ENCODE measurements at regions not wholly inside any gene's neighbourhood (a gene's known extent, or its start where the extent isn't known, plus 50 kb on each side); places are given as distances from the start of the nearest gene placed in this dataset.
A peak's percentile ranks its signal among the peaks of the same experiment; 100 is the strongest.
"Not testable (repeated sequence)": the region's sequence is repeated elsewhere in the genome, so short reads cannot be mapped to it uniquely, and the experiment has no call there.

DNA sequence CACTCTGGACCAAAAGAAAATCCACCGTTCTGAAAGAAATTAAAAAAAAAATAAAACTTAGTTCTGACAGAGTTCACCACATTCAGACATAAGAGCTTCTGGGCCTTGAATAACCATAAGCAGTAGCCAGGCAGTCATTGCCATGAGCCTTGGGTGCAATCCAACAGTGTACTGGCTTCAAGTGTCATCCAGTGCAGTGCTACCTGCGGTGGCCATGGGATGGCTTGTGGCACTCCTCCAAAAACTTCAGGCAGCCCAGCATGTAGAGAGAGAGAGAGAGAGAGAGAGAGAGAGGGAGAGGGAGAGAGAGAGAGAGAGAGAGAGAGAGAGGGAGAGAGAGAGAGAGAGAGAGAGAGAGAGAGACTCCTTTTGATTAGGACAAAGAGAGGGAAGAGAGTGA is 208.5 kb downstream of the SPIN4 start:
- H3K36me3 ChIP-seq, H3K9me3 ChIP-seq, H3K27me3 ChIP-seq, H3K4me3 ChIP-seq, H3K4me1 ChIP-seq, DNase-seq, H3K27ac ChIP-seq: not testable (repeated sequence)

DNA sequence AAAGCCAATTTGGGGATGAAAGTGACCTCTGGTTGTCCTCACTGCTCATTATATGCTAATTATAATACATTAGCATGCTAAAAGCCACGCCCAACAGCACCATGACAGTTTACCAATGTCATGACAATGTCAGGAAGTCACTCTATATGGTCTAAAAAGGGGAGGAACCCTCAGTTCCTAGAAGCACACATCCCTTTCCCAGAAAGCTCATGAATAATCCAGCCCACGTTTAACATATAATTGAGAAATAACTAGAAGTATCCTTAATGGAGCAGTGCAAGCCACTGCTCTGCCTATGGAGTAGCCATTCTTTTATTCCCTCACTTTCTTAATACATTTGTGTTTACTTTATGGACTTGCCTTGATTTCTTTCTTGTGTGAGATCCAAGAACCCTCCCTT is 215.3 kb downstream of the SPIN4 start:
- not testable (repeated sequence) for DNase-seq, H3K4me3 ChIP-seq, H3K27ac ChIP-seq, H3K36me3 ChIP-seq, H3K9me3 ChIP-seq, H3K27me3 ChIP-seq, H3K4me1 ChIP-seq

DNA sequence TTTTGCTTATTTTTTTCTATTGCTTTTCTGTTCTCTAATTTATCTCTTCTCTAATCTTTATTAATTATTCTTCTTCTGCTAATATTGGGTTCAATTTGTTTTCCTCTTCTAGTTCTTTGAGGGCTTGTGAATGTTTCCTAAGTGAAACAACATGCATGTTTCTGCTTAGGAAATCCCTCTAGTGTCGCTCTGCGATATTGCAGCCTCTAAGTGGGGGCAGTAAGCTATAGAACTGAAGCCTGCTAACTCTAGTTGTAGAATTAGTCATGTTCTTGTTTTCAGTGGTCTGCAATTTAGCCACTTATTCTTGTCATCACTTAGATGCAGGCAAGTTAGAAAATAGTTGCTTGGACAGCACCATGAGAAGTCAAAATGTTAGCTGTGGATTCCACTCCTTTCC is 222.6 kb downstream of the SPIN4 start:
- Histone ChIP-seq H3K4me3 (no peak overlapping the region), H3K4me1 (no peaks in the 10 kb centered on the region), H3K36me3 (no peaks in the 10 kb centered on the region), H3K27ac (no peak overlapping the region), H3K27me3 (no peaks in the 10 kb centered on the region), H3K9me3 (no peaks in the 10 kb centered on the region)
- no peak for TF ChIP-seq POLR2A (IDR thresholded peaks at IDR 0.05)
- TF ChIP-seq, protein P1, sequence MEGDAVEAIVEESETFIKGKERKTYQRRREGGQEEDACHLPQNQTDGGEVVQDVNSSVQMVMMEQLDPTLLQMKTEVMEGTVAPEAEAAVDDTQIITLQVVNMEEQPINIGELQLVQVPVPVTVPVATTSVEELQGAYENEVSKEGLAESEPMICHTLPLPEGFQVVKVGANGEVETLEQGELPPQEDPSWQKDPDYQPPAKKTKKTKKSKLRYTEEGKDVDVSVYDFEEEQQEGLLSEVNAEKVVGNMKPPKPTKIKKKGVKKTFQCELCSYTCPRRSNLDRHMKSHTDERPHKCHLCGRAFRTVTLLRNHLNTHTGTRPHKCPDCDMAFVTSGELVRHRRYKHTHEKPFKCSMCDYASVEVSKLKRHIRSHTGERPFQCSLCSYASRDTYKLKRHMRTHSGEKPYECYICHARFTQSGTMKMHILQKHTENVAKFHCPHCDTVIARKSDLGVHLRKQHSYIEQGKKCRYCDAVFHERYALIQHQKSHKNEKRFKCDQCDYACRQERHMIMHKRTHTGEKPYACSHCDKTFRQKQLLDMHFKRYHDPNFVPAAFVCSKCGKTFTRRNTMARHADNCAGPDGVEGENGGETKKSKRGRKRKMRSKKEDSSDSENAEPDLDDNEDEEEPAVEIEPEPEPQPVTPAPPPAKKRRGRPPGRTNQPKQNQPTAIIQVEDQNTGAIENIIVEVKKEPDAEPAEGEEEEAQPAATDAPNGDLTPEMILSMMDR (IDR thresholded peaks at IDR 0.05): peak in 1 of 6 experiments; percentile 17
- no peak for DNase-seq

DNA sequence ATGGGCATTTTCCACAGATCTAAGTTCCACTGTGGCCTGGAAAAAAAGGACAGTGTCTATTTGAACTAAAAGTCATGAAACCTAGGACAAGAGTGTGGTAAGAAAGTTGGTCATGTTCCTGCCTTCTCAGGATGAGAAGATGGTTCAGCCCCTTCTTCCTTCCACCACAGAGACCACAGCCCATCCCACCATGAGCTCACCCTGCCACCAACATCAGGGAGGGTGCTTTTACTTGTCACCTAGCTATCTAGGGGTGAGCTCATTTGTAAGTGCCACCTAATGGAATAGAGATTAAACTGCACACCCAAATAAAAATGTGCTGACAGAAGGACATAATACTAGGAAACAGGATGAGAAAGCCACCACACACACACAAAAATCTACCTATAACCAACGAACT is 235.9 kb downstream of the SPIN4 start:
- Histone ChIP-seq H3K4me3 (no peak overlapping the region), H3K27ac (no peak overlapping the region), H3K9me3 (no peaks in the 10 kb centered on the region), H3K4me1 (no peaks in the 10 kb centered on the region), H3K36me3 (no peaks in the 10 kb centered on the region), H3K27me3 (no peaks in the 10 kb centered on the region)
- TF ChIP-seq, protein P1 (IDR thresholded peaks at IDR 0.05): no peak
- no peak for TF ChIP-seq POLR2A (IDR thresholded peaks at IDR 0.05)
- DNase-seq: no peak

DNA sequence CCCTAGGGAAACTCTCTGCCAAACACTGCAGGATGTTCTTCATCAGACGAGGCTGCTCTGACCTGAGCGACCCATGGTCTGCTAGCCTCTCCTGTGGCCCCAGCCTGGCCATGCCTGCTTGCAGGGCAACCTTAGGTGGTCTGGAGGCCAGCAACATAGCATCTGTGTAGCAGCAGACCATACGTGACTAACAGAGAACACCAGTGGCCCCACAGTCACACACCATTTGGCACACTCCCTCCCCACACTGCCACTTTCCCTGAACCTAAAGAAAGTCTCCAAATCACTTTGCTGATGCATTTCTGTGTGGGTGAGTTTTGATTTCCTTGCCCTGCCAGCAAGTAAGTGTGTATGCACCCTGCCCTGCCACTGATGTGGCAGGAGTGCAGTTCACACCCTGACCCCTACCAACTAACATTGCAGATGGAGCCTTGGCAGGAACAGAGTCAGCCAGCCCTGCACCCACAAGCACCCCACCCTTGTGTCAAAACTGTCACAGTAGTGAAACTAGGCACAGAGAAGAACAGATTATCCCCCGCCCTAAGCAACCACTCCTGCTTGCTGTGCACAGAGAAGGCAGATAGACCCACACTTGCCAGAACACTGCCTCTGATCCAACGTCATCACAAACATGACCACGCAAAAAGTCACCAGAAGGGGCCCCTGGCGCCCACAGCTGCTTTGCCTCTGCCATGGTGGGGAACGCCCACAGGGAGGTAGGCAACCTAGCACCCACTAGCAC is 249.1 kb downstream of the SPIN4 start:
- Histone ChIP-seq H3K27ac (no peak overlapping the region), H3K27me3 (no peaks in the 10 kb centered on the region), H3K9me3 (no peaks in the 10 kb centered on the region), H3K4me1 (no peaks in the 10 kb centered on the region), H3K4me3 (no peak overlapping the region), H3K36me3 (no peaks in the 10 kb centered on the region)
- DNase-seq: no peak
- TF ChIP-seq, protein P1 (IDR thresholded peaks at IDR 0.05): no peak
- TF ChIP-seq POLR2A (IDR thresholded peaks at IDR 0.05): no peak

DNA sequence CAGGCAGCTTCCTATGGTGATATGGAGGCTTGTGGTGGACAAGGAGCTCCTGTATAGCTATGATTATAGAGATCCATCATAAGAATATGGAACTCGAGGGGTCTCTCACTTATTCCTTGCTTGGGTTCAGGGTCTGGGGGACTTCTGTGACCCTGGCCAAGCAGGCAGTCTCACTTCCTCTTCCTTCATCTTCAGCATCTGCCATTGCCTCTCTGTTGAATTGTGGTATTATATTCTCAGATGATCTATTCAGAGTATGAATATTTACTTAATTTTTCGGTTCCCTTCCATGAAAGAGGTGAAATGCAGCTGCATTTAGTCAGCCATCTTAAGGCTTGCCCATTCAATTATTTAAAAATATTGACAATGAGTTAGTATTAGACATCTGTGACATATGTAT is 292.9 kb downstream of the SPIN4 start:
- H3K36me3 ChIP-seq: no peaks in the 10 kb centered on the region
- TF ChIP-seq, protein P1 (IDR thresholded peaks at IDR 0.05): no peak
- no peak for TF ChIP-seq POLR2A (IDR thresholded peaks at IDR 0.05)
- no peak for DNase-seq
- no peaks in the 10 kb centered on the region for H3K4me1 ChIP-seq
- H3K27me3 ChIP-seq: no peaks in the 10 kb centered on the region
- no peak overlapping the region for H3K27ac ChIP-seq
- H3K9me3 ChIP-seq: no peaks in the 10 kb centered on the region
- H3K4me3 ChIP-seq: no peak overlapping the region

DNA sequence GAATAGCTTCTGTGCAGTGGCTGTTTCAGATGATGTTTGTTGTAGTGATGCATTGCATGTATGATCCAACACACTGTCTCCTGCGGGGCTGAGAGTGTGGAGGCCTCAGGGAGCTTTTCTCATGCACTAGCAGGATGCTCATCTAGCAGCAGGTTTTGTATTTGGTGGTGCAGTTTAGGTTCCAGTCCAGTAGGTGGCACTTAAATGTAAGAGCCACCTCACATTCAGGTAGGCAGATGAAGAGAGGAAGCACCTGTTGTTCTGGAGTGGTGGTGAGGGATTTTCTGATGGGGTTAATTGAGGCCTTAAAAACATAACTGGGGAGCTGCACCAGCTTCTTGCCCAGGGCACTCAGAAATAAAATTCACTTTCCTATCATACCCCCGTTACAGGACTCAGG is 300.9 kb downstream of the SPIN4 start:
- Histone ChIP-seq H3K4me3 (no peak overlapping the region), H3K4me1 (no peaks in the 10 kb centered on the region), H3K36me3 (no peaks in the 10 kb centered on the region), H3K27ac (no peak overlapping the region), H3K27me3 (no peaks in the 10 kb centered on the region), H3K9me3 (no peaks in the 10 kb centered on the region)
- TF ChIP-seq POLR2A (IDR thresholded peaks at IDR 0.05): no peak
- TF ChIP-seq, protein P1 (IDR thresholded peaks at IDR 0.05): no peak
- no peak for DNase-seq

Data from Peyer's patch (tissue), 4 donors.